ENCODE measurements at regions not wholly inside any gene's neighbourhood (a gene's known extent, or its start where the extent isn't known, plus 50 kb on each side); places are given as distances from the start of the nearest gene placed in this dataset.
"Not testable (repeated sequence)": the region's sequence is repeated elsewhere in the genome, so short reads cannot be mapped to it uniquely, and the experiment has no call there.

DNA sequence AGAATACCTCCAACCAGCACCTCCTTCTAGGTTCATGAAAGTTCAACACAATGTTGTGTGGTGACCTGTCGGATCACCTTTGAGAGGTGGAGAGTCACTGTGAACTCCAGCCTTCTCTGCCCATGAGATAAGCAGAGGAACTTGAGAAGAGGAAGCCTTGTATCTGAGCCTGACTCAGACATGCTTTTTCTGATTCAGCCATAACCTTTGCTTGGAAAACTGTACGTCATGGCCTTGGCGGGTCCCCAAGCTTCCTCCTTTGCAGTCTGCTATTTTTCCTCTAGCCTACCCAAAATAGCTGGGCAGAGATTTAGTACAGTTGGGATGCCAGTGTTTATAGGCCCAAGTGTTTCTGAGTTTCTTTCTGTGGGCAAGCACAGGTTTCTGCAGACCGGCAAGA is 274.7 kb downstream of the CETN3 start:
- no peak for DNase-seq (ENCODE audit: low read depth)

DNA sequence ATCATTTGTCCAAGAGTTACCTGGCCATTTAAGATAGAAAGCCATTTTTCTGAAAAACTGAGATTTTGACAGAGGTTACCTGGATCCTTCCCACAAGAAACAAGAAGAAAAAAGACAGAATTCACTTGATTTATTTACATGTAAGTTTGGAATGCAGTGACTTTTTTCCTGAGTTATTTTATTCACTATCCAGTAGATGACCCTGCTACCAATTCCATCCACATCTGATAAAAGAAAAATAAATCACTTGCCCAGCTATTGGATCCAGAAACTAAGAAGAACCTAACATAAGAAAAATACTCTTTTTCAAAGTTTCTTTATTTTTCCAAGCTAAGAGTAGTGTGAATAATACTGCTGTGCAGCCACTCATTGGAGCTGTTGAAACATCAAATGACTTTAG is 275.2 kb downstream of the CETN3 start:
- no peak for DNase-seq (ENCODE audit: low read depth)

DNA sequence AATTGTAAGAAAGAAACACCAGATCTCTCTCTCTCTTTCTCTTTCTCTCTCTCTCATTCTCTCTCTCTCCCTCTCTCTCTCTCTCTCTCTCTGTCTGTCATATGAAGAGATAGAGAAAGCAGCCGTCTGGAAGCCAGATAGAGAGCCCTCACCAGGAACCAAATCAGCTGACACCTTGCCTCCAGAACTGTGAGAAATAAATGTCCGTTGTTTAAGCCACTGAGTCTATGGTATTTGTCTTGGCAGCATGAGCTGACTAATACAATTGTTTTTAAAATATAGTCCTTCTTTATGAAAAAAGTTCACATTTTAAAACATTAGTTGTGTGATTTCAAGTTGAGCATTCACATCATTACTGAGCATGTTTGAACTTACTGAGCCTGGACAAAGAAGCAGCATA is 275.6 kb downstream of the CETN3 start:
- DNase-seq (ENCODE audit: low read depth), result no peak

DNA sequence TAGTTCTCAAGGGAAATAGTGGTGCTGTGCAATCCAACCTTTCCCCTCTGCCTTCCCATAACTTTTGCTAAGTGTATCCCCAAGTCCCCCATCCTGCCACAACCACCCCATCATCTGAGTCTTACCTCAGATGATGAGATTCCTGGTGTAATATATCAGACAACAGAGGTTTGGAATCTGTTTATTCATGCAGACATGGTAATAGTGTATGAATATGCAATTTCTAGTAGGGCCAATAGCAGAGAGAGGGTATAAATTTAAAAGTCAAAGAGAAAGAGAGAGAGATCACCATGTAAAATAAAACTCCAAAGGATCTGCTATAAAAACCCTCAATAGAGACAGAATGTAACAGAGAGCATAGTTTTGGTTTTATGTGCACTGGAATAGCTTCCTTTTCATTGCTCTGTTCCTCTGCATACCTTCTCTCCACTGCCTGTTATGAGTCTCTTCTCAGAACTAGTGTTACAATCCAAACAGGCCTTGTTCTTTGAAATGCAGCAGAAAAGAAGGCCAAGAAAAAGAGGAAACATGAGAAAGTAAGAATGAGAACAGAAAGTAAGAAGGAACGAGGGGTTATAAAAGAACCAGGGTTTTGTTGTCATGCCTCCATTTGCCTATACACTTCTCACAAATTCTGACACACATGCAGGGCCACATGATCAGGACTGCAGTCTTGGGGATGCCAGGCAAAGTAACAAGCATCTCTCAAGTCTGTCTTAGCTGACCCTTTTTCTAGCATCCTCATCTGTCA is 278.0 kb downstream of the CETN3 start:
- DNase-seq (ENCODE audit: low read depth), result no peak

DNA sequence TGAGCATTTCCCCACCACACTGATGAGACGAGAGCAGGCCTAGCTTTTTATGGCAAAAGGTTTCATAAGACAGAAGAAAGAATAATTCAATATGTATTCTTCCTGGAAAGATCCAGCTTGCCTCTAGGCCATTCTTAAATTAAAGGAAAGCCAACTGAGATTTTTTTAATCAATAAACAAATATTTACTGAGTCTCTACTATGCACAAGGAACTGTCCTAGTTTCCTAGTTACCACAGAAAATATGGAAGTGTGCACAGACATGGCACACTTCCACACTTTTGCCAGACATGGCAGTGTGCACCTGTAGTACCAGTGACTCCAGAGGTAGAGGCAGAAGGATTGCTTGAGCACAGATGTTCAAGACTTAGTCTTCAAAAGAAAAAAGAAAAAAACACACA is 281.0 kb downstream of the CETN3 start:
- no peak for DNase-seq (ENCODE audit: low read depth)

DNA sequence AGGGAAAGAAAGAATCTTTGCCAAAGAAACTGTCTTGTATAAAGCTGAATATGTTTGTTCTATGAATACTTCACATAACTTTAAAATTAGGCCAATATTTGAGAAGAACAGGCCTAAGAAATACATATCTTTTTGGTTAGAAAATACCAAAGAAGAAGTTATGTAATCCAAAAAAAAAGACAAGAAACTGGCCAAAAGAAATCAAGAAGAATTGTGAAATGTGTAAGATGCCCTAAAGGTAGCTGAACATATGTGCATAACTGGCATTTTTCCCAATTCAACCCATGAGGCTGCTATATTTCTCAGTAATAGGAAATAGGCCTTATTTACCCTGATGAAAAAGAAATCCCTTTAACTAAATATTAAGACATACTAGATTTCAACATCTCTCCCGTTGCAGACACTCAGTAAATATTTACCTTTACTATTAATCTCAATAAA is 290.0 kb downstream of the CETN3 start:
- no peak for DNase-seq (ENCODE audit: low read depth)

DNA sequence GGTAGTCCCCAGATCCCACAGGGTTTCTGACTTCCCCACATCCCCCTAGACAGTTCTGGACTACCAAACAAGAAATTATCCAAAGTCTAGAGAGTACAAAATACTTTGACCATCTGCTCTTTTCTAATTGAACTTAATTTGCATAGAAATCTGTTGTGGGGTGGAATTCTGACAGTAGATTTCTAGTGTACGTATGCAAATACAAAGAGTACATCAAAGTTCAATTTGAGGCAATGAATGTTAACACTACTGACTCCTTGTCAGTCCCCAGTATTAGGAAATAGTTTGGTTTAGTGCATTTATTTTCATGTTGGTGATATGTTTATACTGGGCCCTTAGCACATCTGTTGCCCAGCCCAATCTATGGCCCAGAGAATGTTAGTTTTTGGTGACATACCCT is 292.6 kb downstream of the CETN3 start:
- DNase-seq (ENCODE audit: low read depth), result no peak

DNA sequence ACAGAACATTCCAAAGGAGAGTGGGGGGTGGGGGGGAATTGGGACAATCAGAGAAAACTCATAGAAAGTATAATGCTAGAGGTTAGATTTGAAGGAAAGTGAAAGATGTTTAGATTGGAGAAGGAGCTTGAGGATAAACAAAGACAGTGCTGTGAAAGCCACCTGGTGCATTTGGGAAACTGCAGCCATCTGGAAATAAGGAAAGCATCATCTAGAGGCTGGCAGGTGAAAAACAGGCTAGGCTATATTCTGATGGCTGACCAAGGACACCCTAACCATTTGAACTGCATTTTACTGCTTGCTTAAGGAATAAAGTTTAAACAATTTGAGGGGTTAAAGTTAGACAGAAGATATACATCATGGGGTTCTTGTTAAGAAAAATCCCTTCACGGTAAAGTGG is 296.4 kb downstream of the CETN3 start:
- no peak for DNase-seq (ENCODE audit: low read depth)

DNA sequence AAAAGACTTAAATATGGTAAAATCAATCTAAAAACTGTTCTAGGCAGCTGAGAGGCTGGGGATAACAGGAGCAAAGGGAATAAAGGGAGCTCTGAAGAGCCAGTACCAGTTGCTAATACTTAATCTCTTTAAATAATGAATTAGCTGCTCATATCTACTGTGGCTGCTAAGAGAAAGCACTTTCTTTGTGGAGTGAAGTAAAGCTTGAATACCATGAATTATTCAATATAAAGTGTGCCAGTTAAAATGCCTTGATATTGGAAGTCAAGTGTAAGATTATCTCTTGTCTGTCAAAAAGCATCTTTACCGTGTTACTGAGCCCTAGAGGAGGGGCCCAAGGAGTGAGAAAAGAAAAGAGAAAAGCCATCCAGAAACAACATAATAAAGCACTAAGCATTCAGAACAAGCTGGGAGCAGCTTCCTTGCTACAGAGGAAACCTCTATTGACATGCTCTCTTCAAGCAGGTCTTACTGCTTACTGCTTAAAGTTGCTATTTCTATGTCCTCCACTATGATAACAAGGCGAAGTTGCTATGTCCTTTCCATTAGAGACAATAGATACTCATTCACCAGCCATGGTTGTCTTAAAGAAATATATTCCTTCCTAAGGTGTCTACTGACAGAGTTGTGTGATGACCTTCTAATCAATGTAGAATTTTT is 297.4 kb downstream of the CETN3 start:
- DNase-seq (ENCODE audit: low read depth), result no peak

DNA sequence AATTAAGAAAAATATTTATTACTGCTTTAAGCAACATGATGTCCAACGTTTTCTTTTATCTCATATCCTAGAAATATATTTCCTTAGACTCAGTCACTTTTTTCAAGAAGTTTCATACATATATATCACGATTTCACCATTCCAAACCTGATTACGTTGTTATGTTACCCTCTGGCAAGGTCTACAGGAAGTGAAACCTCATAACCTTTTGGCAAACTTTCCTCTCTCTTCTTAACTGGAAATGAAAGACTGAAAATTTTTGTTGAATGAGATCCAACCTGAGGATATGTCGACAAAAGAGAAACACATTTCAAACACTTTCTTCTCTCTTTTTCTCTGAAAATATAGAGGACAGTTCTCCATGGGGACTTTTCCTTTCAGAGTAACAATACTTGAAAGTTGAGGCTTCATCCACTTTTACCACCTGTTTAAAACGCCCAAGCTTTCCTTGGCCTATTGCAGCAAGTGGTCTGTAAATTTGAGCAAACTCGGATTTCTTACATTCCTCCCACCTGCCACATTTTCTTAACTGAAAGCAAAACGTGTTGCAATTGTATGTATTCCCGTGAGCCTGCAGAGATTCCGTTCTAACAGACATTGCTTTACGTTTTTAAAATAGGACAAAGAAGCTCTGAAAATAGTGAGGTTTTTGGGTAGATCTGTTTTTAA is 298.1 kb downstream of the CETN3 start:
- no peak for DNase-seq (ENCODE audit: low read depth)

DNA sequence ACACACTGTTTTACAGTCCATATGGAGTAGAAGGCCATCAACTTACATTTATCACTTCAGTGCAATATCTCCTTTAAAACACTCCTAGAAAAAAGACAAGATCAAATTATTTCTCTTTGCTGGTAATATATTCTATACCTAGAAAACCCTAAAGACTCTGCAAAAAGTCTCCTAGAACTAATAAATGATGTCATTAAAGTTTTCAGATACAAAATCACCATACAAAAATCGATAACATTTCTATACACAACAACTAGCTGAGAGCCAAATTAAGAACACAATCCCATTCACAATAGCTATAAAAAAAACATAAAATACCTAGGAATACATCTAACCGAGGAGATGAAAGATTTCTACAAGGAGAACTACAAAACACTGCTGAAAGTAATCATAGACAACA is 300.3 kb downstream of the CETN3 start:
- no peak for DNase-seq (ENCODE audit: low read depth)

DNA sequence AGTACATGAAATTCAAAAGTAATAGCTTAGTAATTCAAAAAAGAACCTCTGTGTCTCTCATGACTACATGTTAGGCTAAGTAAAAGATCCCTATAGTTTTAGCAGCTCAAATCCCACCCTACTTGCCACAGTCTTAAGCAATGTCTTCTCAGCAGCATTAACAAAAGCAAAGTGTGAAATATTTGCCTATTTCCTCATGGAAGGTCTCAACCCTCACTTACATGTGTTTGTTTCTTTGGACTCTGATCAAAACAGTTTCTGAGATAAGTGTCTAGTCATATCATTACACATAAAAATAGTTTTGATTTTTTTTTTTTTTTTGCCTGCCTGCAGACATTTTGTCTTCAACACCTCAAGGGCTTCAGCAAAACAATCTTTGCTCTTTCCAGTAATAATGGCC is 310.5 kb downstream of the CETN3 start:
- no peak for DNase-seq (ENCODE audit: low read depth)

DNA sequence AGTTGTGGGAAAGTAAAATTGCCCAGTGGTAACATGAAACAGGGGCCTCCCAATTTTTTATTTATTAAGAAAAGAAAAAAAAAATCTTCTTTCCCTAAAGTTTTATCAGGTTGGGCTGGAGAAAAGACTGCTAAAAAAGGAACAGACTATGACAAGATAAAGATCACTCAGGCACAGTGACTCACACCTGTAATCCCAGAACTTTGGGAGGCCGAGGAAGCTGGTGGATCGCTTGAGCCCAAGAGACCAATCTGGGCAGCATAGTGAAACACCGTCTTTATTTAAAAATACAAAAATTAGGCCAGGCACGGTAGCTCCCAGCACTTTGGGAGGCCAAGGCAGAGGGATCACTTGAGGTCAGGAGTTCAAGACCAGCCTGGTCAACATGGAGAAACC is 312.5 kb downstream of the CETN3 start:
- DNase-seq (ENCODE audit: low read depth), result no peak

DNA sequence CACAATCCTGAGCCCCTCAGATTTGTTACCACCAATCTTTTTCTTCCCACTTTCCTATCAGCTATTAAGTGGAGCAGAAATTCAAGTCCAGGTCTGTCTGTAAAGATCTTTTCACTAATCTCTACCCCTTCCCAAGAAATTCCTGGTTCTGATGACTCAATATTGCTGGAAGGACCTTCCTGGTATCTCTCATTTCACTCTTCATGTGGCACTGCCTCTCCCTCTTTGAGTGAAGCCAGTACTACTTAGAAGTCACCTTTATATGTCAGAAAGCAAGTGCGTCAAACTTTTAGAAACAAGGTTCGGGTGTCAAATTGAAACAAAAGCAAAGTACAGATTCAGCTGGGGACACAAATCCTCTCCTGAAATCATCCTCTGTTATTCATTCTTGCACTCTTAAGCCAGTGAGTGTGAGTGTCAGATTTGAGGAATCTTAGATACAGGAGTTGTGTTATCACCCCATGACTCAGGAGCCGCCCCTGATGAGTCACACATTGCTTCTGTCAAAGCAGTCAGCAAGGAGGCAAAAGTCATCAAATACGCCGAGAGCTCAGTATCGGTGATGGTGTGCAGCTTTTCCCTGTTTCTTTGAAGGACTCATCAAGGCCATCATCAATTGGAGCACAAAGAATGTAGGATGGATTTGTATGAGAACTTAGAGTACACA is 313.0 kb downstream of the CETN3 start:
- DNase-seq (ENCODE audit: low read depth), result no peak

DNA sequence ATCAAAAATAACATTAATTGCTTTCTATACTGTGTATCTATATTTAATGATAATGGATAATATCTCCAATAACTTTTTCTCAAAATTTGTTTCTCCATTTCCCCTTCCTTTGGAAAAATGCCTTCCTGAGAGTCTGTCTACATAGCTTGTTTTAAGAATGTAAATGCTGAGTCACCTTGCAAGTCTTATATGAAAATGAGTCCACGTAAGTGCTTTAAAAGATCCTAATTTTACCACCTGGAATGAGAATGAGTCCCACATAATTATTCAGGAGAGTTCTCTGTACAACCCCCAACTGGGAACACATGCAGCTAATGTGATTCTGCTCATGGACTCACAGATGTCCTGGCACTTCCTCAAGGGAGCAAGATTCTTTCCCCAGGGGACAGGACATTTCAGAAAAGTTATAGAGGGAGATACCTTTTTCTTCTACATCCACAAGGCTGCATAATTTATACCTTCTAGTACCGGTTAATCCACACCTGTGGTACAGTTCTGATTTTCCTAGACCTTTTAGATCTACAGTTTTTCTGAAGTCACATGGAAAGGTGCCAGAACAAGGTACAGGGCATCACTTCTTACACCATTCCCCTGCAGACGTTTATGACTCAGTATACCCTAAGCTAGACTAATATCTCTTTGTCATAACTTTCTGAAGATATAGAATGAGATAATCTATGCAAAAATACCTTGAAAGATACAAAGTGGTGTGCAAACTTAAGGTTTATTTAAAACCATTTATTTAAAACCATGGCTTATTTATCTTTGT is 314.1 kb downstream of the CETN3 start:
- DNase-seq (ENCODE audit: low read depth), result no peak

DNA sequence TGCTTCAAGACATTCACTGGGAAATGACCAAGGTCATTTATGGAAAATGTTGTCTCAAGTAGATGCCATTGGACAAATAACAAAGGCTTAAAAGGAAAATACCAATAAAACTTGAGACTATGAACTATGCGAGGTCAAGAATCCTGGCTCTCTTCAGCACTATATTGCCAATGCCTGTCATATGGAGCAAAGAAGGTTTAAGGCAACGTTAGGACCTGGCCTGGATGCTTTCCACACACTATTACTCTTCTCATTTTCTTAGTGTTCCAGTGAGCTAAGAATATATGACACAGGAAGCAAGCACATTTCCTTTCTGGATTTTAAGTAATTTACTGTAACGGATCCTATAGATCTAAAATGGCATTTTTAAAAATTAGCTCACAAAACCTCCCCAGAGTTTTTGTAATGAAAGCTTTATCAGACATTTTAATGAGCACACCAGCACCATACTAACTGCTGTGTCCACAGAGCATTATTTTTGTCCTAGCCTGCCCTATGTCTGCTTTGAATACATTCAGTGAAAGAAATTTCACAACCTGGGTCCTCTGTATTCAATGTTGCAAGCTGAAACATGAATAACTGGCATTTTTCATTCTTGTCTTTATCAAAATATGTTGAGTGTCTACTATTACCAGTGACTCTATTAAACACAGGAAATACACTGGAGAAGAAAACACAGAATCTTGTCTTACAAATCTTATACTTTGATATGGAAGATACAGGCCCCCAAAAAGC is 315.6 kb downstream of the CETN3 start:
- no peak for DNase-seq (ENCODE audit: low read depth)

DNA sequence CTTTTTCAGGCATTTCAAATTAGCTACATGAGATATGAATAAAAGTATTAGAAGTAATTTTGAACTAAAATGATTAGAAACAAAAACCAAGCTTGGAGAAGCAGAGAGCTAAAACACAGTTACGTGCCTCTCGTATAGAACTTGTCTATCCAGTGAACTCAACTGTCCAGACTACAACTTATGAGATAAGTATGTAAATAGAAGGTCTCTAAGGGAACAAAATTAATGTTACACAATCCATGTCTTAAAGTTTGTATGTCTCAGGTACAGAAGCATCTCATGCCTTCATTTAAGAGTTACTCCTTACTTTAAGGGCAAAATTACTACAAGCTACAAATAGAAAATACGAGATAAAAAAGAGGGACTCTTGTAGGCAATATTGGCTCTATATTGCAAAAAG is 316.8 kb downstream of the CETN3 start:
- no peak for DNase-seq (ENCODE audit: low read depth)

DNA sequence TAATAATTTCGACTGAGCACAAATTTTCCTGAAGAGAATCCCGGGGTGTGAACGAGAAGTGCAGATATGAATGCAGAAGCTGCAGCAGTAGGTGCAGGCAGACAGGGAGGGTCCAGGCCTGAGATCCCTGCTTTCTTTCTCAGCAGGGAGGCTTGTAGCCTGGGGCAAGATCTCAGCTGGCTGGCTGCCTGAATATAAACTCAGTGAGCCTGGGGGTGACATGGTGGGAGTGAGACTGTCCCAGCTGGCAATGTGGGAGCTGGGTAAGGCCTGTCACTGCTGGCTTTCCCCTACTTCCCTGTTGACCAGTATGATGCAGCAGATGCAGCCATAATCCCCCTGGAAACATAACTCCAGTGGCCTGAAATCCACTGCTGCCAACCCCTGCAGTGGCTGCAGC is 325.2 kb downstream of the CETN3 start:
- DNase-seq (ENCODE audit: low read depth), result no peak

DNA sequence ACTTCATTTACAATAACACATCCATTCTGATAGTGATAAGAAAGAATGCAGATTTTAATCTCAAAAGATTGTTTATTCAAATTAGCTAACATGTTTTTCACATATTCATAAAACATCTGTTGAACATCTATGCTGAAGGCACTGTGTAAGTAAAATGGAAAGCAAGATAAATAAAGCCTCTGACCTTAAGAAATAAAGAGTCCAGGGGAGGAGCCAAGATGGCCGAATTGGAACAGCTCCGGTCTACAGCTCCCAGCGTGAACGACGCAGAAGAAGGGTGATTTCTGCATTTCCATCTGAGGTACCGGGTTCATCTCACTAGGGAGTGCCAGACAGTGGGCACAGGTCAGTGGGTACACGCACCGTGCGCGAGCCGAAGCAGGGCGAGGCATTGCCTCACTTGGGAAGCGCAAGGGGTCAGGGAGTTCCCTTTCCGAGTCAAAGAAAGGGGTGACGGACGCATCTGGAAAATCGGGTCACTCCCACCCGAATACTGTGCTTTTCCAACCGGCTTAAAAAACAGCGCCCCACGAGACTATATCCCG is 336.5 kb downstream of the CETN3 start:
- DNase-seq (ENCODE audit: low read depth), result not testable (repeated sequence)

DNA sequence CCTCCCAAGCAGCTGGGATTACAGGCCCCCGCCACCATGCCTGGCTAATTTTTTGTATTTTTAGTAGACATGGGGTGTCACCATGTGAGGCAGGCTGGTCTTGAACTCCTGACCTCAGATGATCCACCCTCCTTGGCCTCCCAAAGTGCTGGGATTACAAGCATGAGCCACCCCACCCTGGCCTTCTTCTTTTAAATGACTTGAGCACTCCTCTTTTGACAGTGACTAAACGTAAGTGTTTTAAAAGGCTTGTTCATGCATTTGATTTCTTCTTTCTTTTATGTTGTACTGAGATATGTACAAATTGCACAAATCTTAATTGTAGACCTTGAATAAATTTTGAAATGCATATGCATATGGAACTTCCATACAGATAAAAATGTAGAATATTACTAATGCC is 337.9 kb downstream of the CETN3 start:
- no peak for DNase-seq (ENCODE audit: low read depth)

DNA sequence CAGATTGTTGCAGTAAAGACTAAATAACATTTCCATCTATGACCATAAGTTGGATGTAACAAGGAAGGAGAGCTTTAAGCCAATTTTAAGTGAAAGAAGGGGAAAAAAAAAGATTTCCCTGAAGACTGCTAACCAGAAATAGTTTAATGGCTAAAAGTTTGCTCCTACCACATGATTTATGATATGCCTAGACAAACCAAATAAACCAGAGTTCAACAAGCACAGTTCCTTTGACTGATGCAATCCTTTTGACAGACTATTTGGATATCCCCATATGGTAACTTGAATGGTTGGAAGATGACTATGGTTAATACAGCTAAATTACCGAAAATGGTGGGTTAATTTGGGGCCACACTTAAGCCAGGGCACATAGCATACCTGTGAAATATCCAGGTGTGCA is 338.5 kb downstream of the CETN3 start:
- no peak for DNase-seq (ENCODE audit: low read depth)

All from activated gamma-delta T cell treated with anti-CD3 and anti-CD28 coated beads, Interleukin-2, amount 50 U/mL, for 16 hours (primary cell).